ENCODE measurements at regions not wholly inside any gene's neighbourhood (a gene's known extent, or its start where the extent isn't known, plus 50 kb on each side); places are given as distances from the start of the nearest gene placed in this dataset.

GRCh38 chr2:41827354-41827971 lies 220.4 kb upstream of the PKDCC start:
- TF ChIP-seq SIN3A (IDR thresholded peaks at IDR 0.05; ENCODE audit: borderline replicate concordance, insufficient read depth, low read length) (no peak), POLR2AphosphoS5 (IDR thresholded peaks at IDR 0.05; ENCODE audit: low read depth, low read length) (no peak), FOXP2 (optimal IDR thresholded peaks at IDR 0.05; ENCODE audit: borderline replicate concordance, extremely low read depth, extremely low read length, insufficient read depth) (no peak)

GRCh38 chr2:41828052-41828643 lies 219.7 kb upstream of the PKDCC start:
- no peak for TF ChIP-seq SIN3A (IDR thresholded peaks at IDR 0.05; ENCODE audit: borderline replicate concordance, insufficient read depth, low read length)
- TF ChIP-seq FOXP2 (optimal IDR thresholded peaks at IDR 0.05; ENCODE audit: borderline replicate concordance, extremely low read depth, extremely low read length, insufficient read depth) = no peak
- no peak for TF ChIP-seq TAF1 (IDR thresholded peaks at IDR 0.05; ENCODE audit: borderline replicate concordance, insufficient read depth, low read length)
- no peak for TF ChIP-seq POLR2AphosphoS5 (IDR thresholded peaks at IDR 0.05; ENCODE audit: low read depth, low read length)
- TF ChIP-seq, protein P1, sequence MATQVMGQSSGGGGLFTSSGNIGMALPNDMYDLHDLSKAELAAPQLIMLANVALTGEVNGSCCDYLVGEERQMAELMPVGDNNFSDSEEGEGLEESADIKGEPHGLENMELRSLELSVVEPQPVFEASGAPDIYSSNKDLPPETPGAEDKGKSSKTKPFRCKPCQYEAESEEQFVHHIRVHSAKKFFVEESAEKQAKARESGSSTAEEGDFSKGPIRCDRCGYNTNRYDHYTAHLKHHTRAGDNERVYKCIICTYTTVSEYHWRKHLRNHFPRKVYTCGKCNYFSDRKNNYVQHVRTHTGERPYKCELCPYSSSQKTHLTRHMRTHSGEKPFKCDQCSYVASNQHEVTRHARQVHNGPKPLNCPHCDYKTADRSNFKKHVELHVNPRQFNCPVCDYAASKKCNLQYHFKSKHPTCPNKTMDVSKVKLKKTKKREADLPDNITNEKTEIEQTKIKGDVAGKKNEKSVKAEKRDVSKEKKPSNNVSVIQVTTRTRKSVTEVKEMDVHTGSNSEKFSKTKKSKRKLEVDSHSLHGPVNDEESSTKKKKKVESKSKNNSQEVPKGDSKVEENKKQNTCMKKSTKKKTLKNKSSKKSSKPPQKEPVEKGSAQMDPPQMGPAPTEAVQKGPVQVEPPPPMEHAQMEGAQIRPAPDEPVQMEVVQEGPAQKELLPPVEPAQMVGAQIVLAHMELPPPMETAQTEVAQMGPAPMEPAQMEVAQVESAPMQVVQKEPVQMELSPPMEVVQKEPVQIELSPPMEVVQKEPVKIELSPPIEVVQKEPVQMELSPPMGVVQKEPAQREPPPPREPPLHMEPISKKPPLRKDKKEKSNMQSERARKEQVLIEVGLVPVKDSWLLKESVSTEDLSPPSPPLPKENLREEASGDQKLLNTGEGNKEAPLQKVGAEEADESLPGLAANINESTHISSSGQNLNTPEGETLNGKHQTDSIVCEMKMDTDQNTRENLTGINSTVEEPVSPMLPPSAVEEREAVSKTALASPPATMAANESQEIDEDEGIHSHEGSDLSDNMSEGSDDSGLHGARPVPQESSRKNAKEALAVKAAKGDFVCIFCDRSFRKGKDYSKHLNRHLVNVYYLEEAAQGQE (IDR thresholded peaks at IDR 0.05; ENCODE audit: insufficient read depth in 1 of 2, low read depth in 2 of 2, low read length in 2 of 2) = no peak

GRCh38 chr2:41829052-41829451 lies 218.8 kb upstream of the PKDCC start:
- no peak for TF ChIP-seq FOXP2 (optimal IDR thresholded peaks at IDR 0.05; ENCODE audit: borderline replicate concordance, extremely low read depth, extremely low read length, insufficient read depth)
- TF ChIP-seq, protein P1 (IDR thresholded peaks at IDR 0.05; ENCODE audit: insufficient read depth in 1 of 2, low read depth in 2 of 2, low read length in 2 of 2) = no peak
- TF ChIP-seq SIN3A (IDR thresholded peaks at IDR 0.05; ENCODE audit: borderline replicate concordance, insufficient read depth, low read length) = no peak
- no peak for TF ChIP-seq POLR2AphosphoS5 (IDR thresholded peaks at IDR 0.05; ENCODE audit: low read depth, low read length)
- TF ChIP-seq TAF1 (IDR thresholded peaks at IDR 0.05; ENCODE audit: borderline replicate concordance, insufficient read depth, low read length) = no peak

GRCh38 chr2:41830600-41830999 lies 217.2 kb upstream of the PKDCC start:
- TF ChIP-seq FOXP2 (optimal IDR thresholded peaks at IDR 0.05; ENCODE audit: borderline replicate concordance, extremely low read depth, extremely low read length, insufficient read depth) = no peak
- TF ChIP-seq, protein P1 (IDR thresholded peaks at IDR 0.05; ENCODE audit: insufficient read depth in 1 of 2, low read depth in 2 of 2, low read length in 2 of 2) = no peak
- no peak for TF ChIP-seq POLR2AphosphoS5 (IDR thresholded peaks at IDR 0.05; ENCODE audit: low read depth, low read length)
- no peak for TF ChIP-seq SIN3A (IDR thresholded peaks at IDR 0.05; ENCODE audit: borderline replicate concordance, insufficient read depth, low read length)
- no peak for TF ChIP-seq TAF1 (IDR thresholded peaks at IDR 0.05; ENCODE audit: borderline replicate concordance, insufficient read depth, low read length)

DNA sequence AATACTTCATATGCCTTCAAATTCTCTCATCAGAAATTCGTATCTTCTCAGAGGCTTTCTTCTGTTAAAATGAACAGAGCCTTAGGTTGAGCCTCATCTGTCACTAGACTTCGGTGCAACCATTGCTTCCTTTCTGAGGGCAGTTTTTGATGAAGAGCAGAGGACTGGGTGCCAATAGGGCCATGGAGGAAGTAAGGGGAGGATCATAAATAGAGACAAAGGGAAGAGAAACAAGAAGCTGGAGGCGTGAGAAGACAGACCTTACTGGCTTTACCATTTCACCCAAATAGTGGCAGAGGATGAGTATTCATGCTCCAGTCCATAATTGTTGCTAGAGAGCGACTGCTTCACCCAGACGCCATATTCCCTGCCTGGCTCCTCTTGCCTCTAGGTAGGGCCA lies 215.6 kb upstream of the PKDCC start:
- TF ChIP-seq FOXP2 (optimal IDR thresholded peaks at IDR 0.05; ENCODE audit: borderline replicate concordance, extremely low read depth, extremely low read length, insufficient read depth) (no peak), TAF1 (IDR thresholded peaks at IDR 0.05; ENCODE audit: borderline replicate concordance, insufficient read depth, low read length) (no peak), SIN3A (IDR thresholded peaks at IDR 0.05; ENCODE audit: borderline replicate concordance, insufficient read depth, low read length) (no peak), POLR2AphosphoS5 (IDR thresholded peaks at IDR 0.05; ENCODE audit: low read depth, low read length) (no peak)
- TF ChIP-seq, protein P1 (IDR thresholded peaks at IDR 0.05; ENCODE audit: insufficient read depth in 1 of 2, low read depth in 2 of 2, low read length in 2 of 2) = no peak
